ENCODE measurements at regions not wholly inside any gene's neighbourhood (a gene's known extent, or its start where the extent isn't known, plus 50 kb on each side); places are given as distances from the start of the nearest gene placed in this dataset.

- DNase-seq = no peak
These were observed 169.8 kb upstream of the PELI2 start for GRCh38 chr14:55948399-55948798.

- no peak for DNase-seq
These were observed 168.5 kb upstream of the PELI2 start for GRCh38 chr14:55949708-55950107.

GRCh38 chr14:55950135-55950534 is 168.1 kb upstream of the PELI2 start:
- no peak for DNase-seq

GRCh38 chr14:55951341-55952206 is 166.6 kb upstream of the PELI2 start:
- no peak for DNase-seq

GRCh38 chr14:55954108-55954507 is 164.1 kb upstream of the PELI2 start:
- no peak for DNase-seq

- DNase-seq = no peak
These were observed 163.0 kb upstream of the PELI2 start for GRCh38 chr14:55955175-55955574.

GRCh38 chr14:55957950-55958349 is 160.3 kb upstream of the PELI2 start:
- no peak for DNase-seq

GRCh38 chr14:55963295-55963694 is 154.9 kb upstream of the PELI2 start:
- no peak for DNase-seq

GRCh38 chr14:55964091-55964490 is 154.1 kb upstream of the PELI2 start:
- no peak for DNase-seq

GRCh38 chr14:55964821-55965220 is 153.4 kb upstream of the PELI2 start:
- no peak for DNase-seq

- DNase-seq = no peak
These were observed 152.4 kb upstream of the PELI2 start for GRCh38 chr14:55965851-55966250.

- no peak for DNase-seq
These were observed 149.5 kb upstream of the PELI2 start for GRCh38 chr14:55968741-55969140.

- DNase-seq = no peak
These were observed 144.9 kb upstream of the PELI2 start for GRCh38 chr14:55973285-55973800.

GRCh38 chr14:55973911-55974630 is 144.1 kb upstream of the PELI2 start:
- no peak for DNase-seq

- no peak for DNase-seq
These were observed 142.8 kb upstream of the PELI2 start for GRCh38 chr14:55975281-55975910.

GRCh38 chr14:55976219-55976618 is 142.0 kb upstream of the PELI2 start:
- no peak for DNase-seq

- DNase-seq = no peak
These were observed 141.6 kb upstream of the PELI2 start for GRCh38 chr14:55976655-55977054.

GRCh38 chr14:55977392-55978150 is 140.6 kb upstream of the PELI2 start:
- DNase-seq = no peak

GRCh38 chr14:55979096-55979495 is 139.1 kb upstream of the PELI2 start:
- no peak for DNase-seq

- no peak for DNase-seq
These were observed 138.4 kb upstream of the PELI2 start for GRCh38 chr14:55979781-55980180.

GRCh38 chr14:55980970-55981369 is 137.2 kb upstream of the PELI2 start:
- no peak for DNase-seq

GRCh38 chr14:55986069-55986468 is 132.1 kb upstream of the PELI2 start:
- no peak for DNase-seq

- no peak for DNase-seq
These were observed 117.4 kb upstream of the PELI2 start for GRCh38 chr14:56000846-56001245.
